ENCODE measurements at regions not wholly inside any gene's neighbourhood (a gene's known extent, or its start where the extent isn't known, plus 50 kb on each side); places are given as distances from the start of the nearest gene placed in this dataset.

GRCh38 chr15:46366360-46367007 lies 731.7 kb downstream of the SQOR start:
- Histone ChIP-seq H3K9ac (ENCODE audit: low read length) (no peak overlapping the region), H3K4me1 (ENCODE audit: insufficient read depth, low read length, severe bottlenecking) (no peaks in the 10 kb centered on the region), H3K27ac (ENCODE audit: low read depth, low read length, poor library complexity, severe bottlenecking) (no peak overlapping the region), H3K9me3 (ENCODE audit: low read length) (no peaks in the 10 kb centered on the region), H3K79me2 (ENCODE audit: insufficient read depth, low read length) (no peaks in the 10 kb centered on the region), H3K36me3 (ENCODE audit: insufficient read depth, low read length) (no peaks in the 10 kb centered on the region), H3K9me2 (ENCODE audit: low read depth, low read length) (no peaks in the 10 kb centered on the region), H3K4me2 (ENCODE audit: low read length) (no peak overlapping the region), H3K27me3 (ENCODE audit: insufficient read depth, low read length) (no peaks in the 10 kb centered on the region), H3K4me3 (ENCODE audit: low read depth, low read length, poor library complexity, severe bottlenecking) (no peak overlapping the region), H2AFZ (ENCODE audit: low read length) (no peak overlapping the region), H4K20me1 (ENCODE audit: insufficient read depth, low read length) (no peaks in the 10 kb centered on the region), H3F3A (ENCODE audit: insufficient read depth, low read length) (no peaks in the 10 kb centered on the region)
- TF ChIP-seq EZH2 (IDR thresholded peaks at IDR 0.05; ENCODE audit: borderline replicate concordance, low read length) (no peak), CTCF (IDR thresholded peaks at IDR 0.05; ENCODE audit: low read length) (no peak)

GRCh38 chr15:46383978-46384377 lies 749.1 kb downstream of the SQOR start:
- no peaks in the 10 kb centered on the region for H3K4me1 ChIP-seq (ENCODE audit: insufficient read depth, low read length, severe bottlenecking)
- no peaks in the 10 kb centered on the region for H3K36me3 ChIP-seq (ENCODE audit: insufficient read depth, low read length)
- H3K27ac ChIP-seq (ENCODE audit: low read depth, low read length, poor library complexity, severe bottlenecking), result no peak overlapping the region
- no peak overlapping the region for H2AFZ ChIP-seq (ENCODE audit: low read length)
- H3K9me2 ChIP-seq (ENCODE audit: low read depth, low read length), result no peaks in the 10 kb centered on the region
- no peak overlapping the region for H3K4me3 ChIP-seq (ENCODE audit: low read depth, low read length, poor library complexity, severe bottlenecking)
- H3K4me2 ChIP-seq (ENCODE audit: low read length), result no peak overlapping the region
- no peaks in the 10 kb centered on the region for H3K79me2 ChIP-seq (ENCODE audit: insufficient read depth, low read length)
- no peaks in the 10 kb centered on the region for H4K20me1 ChIP-seq (ENCODE audit: insufficient read depth, low read length)
- TF ChIP-seq CTCF (IDR thresholded peaks at IDR 0.05; ENCODE audit: low read length), result no peak
- TF ChIP-seq EZH2 (IDR thresholded peaks at IDR 0.05; ENCODE audit: borderline replicate concordance, low read length), result no peak
- no peaks in the 10 kb centered on the region for H3K27me3 ChIP-seq (ENCODE audit: insufficient read depth, low read length)
- no peaks in the 10 kb centered on the region for H3K9me3 ChIP-seq (ENCODE audit: low read length)
- no peak overlapping the region for H3K9ac ChIP-seq (ENCODE audit: low read length)
- no peaks in the 10 kb centered on the region for H3F3A ChIP-seq (ENCODE audit: insufficient read depth, low read length)

- Histone ChIP-seq H3K4me1 (ENCODE audit: insufficient read depth, low read length, severe bottlenecking) (no peaks in the 10 kb centered on the region), H3F3A (ENCODE audit: insufficient read depth, low read length) (no peaks in the 10 kb centered on the region), H3K9me3 (ENCODE audit: low read length) (no peaks in the 10 kb centered on the region), H3K9ac (ENCODE audit: low read length) (no peak overlapping the region), H3K4me3 (ENCODE audit: low read depth, low read length, poor library complexity, severe bottlenecking) (no peak overlapping the region), H2AFZ (ENCODE audit: low read length) (no peak overlapping the region), H3K27me3 (ENCODE audit: insufficient read depth, low read length) (no peaks in the 10 kb centered on the region), H3K9me2 (ENCODE audit: low read depth, low read length) (no peaks in the 10 kb centered on the region), H3K79me2 (ENCODE audit: insufficient read depth, low read length) (no peaks in the 10 kb centered on the region), H4K20me1 (ENCODE audit: insufficient read depth, low read length) (no peaks in the 10 kb centered on the region), H3K36me3 (ENCODE audit: insufficient read depth, low read length) (no peaks in the 10 kb centered on the region), H3K4me2 (ENCODE audit: low read length) (no peak overlapping the region), H3K27ac (ENCODE audit: low read depth, low read length, poor library complexity, severe bottlenecking) (no peak overlapping the region)
- TF ChIP-seq EZH2 (IDR thresholded peaks at IDR 0.05; ENCODE audit: borderline replicate concordance, low read length) (no peak), CTCF (IDR thresholded peaks at IDR 0.05; ENCODE audit: low read length) (no peak)
These were observed 751.5 kb downstream of the SQOR start for GRCh38 chr15:46386356-46386755.
